ENCODE measurements at regions not wholly inside any gene's neighbourhood (a gene's known extent, or its start where the extent isn't known, plus 50 kb on each side); places are given as distances from the start of the nearest gene placed in this dataset.

DNA sequence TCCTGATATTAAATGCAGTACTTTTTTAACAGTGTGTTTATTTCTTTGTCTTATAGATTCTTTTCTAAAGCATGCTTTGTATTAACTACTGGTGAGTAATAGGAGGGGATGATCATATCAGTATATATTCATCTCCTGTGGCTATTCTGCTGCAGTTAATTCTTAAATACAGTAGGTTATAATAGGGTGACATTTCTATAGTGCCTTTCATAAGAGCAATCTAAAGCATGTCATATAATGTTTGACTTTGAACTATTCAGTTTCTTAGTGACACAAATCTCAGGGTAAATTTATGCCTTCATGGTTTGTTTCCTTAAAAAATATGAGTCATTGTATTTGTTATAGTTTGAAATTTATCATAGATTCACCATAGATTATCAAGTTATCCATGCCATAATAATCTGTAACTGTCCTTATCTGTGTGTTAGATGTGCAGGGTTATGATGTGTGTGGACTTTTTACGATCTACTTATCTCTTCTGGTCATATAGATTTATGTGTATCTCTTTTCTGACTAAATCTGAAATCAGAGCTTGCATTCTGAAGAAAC, 1019.5 kb downstream of the NR2F1-AS1 start:
- Mint-ChIP-seq H3K36me3 (ENCODE audit: low read depth) (no peaks in the 10 kb centered on the region), H3K27me3 (ENCODE audit: insufficient read depth, low read depth, poor library complexity) (peaks cover 3% of the 10 kb centered on the region), H3K9me3 (no peaks in the 10 kb centered on the region), H3K27ac (no peak overlapping the region), H3K4me3 (no peak overlapping the region), H3K4me1 (peaks cover 15% of the 10 kb centered on the region)
- no peak overlapping the region for H3K4me3 ChIP-seq
- no peak overlapping the region for H3K27ac ChIP-seq (ENCODE audit: low read depth)
- no peaks in the 10 kb centered on the region for H4K20me1 ChIP-seq (replicated peaks; ENCODE audit: insufficient read depth)
- peaks cover 14% of the 10 kb centered on the region; the same call in 1 of the 2 replicates for H3K4me1 ChIP-seq (ENCODE audit: insufficient read depth)
- DNase-seq (ENCODE audit: low spot score) (no peak), ATAC-seq (no peak)
- H3F3A ChIP-seq (replicated peaks; ENCODE audit: low read depth) = no peaks in the 10 kb centered on the region
- H3K79me2 ChIP-seq (replicated peaks; ENCODE audit: insufficient read depth) = no peaks in the 10 kb centered on the region
- no peaks in the 10 kb centered on the region for H3K36me3 ChIP-seq (ENCODE audit: insufficient read depth)
- TF ChIP-seq POLR2AphosphoS5 (IDR thresholded peaks at IDR 0.05; ENCODE audit: low read depth) = no peak
- TF ChIP-seq EZH2 (IDR thresholded peaks at IDR 0.05; ENCODE audit: low read depth, unreplicated experiment) = no peak
- no peak for TF ChIP-seq JUNB (IDR thresholded peaks at IDR 0.05; ENCODE audit: unreplicated experiment)
- no peak overlapping the region for H3K4me2 ChIP-seq
- H2AFZ ChIP-seq = no peak overlapping the region
- no peaks in the 10 kb centered on the region for H3K9me2 ChIP-seq (ENCODE audit: insufficient read depth)
- H3K27me3 ChIP-seq (ENCODE audit: insufficient read depth) = no peaks in the 10 kb centered on the region

DNA sequence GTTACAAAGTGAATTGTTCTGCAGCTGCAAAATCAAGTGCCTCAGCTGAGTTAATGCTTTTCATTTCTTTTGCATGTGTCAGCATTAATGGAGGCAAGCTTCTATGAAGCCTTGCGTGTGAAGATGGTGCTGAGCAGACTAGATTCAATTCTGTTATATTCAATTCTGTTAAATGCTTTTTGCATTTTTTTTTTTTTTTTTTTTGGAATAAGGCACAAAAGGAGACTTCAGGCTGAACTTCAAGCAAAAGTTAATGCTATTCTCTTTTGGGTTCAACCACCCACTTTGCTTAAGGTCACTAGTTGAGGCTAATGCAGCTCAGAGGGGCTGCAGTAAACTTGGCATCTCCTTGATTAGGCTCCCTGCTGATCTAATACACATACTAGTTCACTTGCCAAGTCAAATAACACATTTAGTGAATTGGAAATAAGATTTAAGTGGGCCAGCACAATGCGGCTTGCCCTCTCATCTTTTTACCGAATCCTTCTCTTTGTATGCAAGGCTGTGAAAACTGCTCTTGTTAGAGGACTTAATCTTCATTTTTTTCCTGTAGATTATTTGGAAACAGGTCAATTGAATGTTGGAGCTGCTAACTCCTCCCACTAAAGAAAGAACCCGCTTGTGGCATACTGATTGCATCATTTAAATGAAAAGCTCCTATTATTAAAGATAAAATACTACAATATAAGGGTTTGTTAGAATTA, 1020.2 kb downstream of the NR2F1-AS1 start:
- no peak overlapping the region for H3K27ac ChIP-seq (ENCODE audit: low read depth)
- no peak for TF ChIP-seq EZH2phosphoT487 (IDR thresholded peaks at IDR 0.05; ENCODE audit: unreplicated experiment)
- TF ChIP-seq, protein P1, sequence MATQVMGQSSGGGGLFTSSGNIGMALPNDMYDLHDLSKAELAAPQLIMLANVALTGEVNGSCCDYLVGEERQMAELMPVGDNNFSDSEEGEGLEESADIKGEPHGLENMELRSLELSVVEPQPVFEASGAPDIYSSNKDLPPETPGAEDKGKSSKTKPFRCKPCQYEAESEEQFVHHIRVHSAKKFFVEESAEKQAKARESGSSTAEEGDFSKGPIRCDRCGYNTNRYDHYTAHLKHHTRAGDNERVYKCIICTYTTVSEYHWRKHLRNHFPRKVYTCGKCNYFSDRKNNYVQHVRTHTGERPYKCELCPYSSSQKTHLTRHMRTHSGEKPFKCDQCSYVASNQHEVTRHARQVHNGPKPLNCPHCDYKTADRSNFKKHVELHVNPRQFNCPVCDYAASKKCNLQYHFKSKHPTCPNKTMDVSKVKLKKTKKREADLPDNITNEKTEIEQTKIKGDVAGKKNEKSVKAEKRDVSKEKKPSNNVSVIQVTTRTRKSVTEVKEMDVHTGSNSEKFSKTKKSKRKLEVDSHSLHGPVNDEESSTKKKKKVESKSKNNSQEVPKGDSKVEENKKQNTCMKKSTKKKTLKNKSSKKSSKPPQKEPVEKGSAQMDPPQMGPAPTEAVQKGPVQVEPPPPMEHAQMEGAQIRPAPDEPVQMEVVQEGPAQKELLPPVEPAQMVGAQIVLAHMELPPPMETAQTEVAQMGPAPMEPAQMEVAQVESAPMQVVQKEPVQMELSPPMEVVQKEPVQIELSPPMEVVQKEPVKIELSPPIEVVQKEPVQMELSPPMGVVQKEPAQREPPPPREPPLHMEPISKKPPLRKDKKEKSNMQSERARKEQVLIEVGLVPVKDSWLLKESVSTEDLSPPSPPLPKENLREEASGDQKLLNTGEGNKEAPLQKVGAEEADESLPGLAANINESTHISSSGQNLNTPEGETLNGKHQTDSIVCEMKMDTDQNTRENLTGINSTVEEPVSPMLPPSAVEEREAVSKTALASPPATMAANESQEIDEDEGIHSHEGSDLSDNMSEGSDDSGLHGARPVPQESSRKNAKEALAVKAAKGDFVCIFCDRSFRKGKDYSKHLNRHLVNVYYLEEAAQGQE (IDR thresholded peaks at IDR 0.05; ENCODE audit: unreplicated experiment) = no peak
- TF ChIP-seq, protein P2, sequence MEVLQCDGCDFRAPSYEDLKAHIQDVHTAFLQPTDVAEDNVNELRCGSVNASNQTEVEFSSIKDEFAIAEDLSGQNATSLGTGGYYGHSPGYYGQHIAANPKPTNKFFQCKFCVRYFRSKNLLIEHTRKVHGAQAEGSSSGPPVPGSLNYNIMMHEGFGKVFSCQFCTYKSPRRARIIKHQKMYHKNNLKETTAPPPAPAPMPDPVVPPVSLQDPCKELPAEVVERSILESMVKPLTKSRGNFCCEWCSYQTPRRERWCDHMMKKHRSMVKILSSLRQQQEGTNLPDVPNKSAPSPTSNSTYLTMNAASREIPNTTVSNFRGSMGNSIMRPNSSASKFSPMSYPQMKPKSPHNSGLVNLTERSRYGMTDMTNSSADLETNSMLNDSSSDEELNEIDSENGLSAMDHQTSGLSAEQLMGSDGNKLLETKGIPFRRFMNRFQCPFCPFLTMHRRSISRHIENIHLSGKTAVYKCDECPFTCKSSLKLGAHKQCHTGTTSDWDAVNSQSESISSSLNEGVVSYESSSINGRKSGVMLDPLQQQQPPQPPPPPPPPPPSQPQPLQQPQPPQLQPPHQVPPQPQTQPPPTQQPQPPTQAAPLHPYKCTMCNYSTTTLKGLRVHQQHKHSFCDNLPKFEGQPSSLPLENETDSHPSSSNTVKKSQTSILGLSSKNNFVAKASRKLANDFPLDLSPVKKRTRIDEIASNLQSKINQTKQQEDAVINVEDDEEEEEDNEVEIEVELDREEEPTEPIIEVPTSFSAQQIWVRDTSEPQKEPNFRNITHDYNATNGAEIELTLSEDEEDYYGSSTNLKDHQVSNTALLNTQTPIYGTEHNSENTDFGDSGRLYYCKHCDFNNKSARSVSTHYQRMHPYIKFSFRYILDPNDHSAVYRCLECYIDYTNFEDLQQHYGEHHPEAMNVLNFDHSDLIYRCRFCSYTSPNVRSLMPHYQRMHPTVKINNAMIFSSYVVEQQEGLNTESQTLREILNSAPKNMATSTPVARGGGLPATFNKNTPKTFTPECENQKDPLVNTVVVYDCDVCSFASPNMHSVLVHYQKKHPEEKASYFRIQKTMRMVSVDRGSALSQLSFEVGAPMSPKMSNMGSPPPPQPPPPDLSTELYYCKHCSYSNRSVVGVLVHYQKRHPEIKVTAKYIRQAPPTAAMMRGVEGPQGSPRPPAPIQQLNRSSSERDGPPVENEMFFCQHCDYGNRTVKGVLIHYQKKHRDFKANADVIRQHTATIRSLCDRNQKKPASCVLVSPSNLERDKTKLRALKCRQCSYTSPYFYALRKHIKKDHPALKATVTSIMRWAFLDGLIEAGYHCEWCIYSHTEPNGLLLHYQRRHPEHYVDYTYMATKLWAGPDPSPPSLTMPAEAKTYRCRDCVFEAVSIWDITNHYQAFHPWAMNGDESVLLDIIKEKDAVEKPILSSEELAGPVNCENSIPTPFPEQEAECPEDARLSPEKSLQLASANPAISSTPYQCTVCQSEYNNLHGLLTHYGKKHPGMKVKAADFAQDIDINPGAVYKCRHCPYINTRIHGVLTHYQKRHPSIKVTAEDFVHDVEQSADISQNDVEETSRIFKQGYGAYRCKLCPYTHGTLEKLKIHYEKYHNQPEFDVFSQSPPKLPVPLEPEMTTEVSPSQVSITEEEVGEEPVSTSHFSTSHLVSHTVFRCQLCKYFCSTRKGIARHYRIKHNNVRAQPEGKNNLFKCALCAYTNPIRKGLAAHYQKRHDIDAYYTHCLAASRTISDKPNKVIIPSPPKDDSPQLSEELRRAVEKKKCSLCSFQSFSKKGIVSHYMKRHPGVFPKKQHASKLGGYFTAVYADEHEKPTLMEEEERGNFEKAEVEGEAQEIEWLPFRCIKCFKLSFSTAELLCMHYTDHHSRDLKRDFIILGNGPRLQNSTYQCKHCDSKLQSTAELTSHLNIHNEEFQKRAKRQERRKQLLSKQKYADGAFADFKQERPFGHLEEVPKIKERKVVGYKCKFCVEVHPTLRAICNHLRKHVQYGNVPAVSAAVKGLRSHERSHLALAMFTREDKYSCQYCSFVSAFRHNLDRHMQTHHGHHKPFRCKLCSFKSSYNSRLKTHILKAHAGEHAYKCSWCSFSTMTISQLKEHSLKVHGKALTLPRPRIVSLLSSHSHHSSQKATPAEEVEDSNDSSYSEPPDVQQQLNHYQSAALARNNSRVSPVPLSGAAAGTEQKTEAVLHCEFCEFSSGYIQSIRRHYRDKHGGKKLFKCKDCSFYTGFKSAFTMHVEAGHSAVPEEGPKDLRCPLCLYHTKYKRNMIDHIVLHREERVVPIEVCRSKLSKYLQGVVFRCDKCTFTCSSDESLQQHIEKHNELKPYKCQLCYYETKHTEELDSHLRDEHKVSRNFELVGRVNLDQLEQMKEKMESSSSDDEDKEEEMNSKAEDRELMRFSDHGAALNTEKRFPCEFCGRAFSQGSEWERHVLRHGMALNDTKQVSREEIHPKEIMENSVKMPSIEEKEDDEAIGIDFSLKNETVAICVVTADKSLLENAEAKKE (CRISPR knock-in tag; IDR thresholded peaks at IDR 0.05) = no peak
- no peak for TF ChIP-seq JUNB (IDR thresholded peaks at IDR 0.05; ENCODE audit: unreplicated experiment)
- TF ChIP-seq, protein P3, sequence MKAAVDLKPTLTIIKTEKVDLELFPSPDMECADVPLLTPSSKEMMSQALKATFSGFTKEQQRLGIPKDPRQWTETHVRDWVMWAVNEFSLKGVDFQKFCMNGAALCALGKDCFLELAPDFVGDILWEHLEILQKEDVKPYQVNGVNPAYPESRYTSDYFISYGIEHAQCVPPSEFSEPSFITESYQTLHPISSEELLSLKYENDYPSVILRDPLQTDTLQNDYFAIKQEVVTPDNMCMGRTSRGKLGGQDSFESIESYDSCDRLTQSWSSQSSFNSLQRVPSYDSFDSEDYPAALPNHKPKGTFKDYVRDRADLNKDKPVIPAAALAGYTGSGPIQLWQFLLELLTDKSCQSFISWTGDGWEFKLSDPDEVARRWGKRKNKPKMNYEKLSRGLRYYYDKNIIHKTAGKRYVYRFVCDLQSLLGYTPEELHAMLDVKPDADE (IDR thresholded peaks at IDR 0.05) = no peak
- TF ChIP-seq STAT1 (IDR thresholded peaks at IDR 0.05; ENCODE audit: unreplicated experiment) = no peak
- TF ChIP-seq EZH2 (IDR thresholded peaks at IDR 0.05; ENCODE audit: low read depth, unreplicated experiment) = no peak
- TF ChIP-seq NANOG (IDR thresholded peaks at IDR 0.05; ENCODE audit: borderline replicate concordance) = no peak

More for the DNA sequence above, 1020.2 kb downstream of the NR2F1-AS1 start:
- Mint-ChIP-seq H3K27ac (no peak overlapping the region), H3K4me3 (no peak overlapping the region), H3K27me3 (ENCODE audit: insufficient read depth, low read depth, poor library complexity) (peaks cover 3% of the 10 kb centered on the region), H3K9me3 (no peaks in the 10 kb centered on the region), H3K4me1 (peaks cover 15% of the 10 kb centered on the region), H3K36me3 (ENCODE audit: low read depth) (no peaks in the 10 kb centered on the region)
- peak; percentile 46 for ATAC-seq
- Histone ChIP-seq H3F3A (replicated peaks; ENCODE audit: low read depth) (no peaks in the 10 kb centered on the region), H3K79me2 (replicated peaks; ENCODE audit: insufficient read depth) (no peaks in the 10 kb centered on the region), H3K27me3 (ENCODE audit: insufficient read depth) (no peaks in the 10 kb centered on the region), H3K4me1 (ENCODE audit: insufficient read depth) (peaks cover 14% of the 10 kb centered on the region; the same call in 1 of the 2 replicates), H3K4me2 (no peak overlapping the region), H3K4me3 (no peak overlapping the region), H3K9me2 (ENCODE audit: insufficient read depth) (no peaks in the 10 kb centered on the region), H4K20me1 (replicated peaks; ENCODE audit: insufficient read depth) (no peaks in the 10 kb centered on the region), H2AFZ (no peak overlapping the region), H3K36me3 (ENCODE audit: insufficient read depth) (no peaks in the 10 kb centered on the region)
- DNase-seq (ENCODE audit: low spot score) = peak; percentile 61

All from GM23338 (cell line).